Cardiac muscle cell (in vitro differentiated cells and primary cell): ENCODE measurements at regions not wholly inside any gene's neighbourhood (a gene's known extent, or its start where the extent isn't known, plus 50 kb on each side); places are given as distances from the start of the nearest gene placed in this dataset.

ENCODE experiments used
- DNase-seq, 2 donors: peaks; one replicate each; pipeline versions ENCODE4 v3.0.0 to v3.0.0-alpha.2; 2010 to 2017; ENCODE audit warnings: low read depth in 1 of 2, low spot score in 1 of 2
- H3K27ac ChIP-seq: fragments of 200-600 bp; sonication (generic); 2 replicates; pipeline ENCODE4 v1.5.1; 2016
- H3K27me3 ChIP-seq: fragments of 200-600 bp; sonication (generic); 2 replicates; pipeline ENCODE4 v1.6.0; 2016; ENCODE audit warnings: control low read depth
- H3K36me3 ChIP-seq: fragments of 200-600 bp; sonication (generic); 2 replicates; pipeline ENCODE4 v1.5.1; 2016; ENCODE audit warnings: control low read depth
- H3K4me1 ChIP-seq: fragments of 200-600 bp; sonication (generic); 2 replicates; pipeline ENCODE4 v1.8.1; 2017; ENCODE audit warnings: low read depth, mild to moderate bottlenecking, mixed run types
- H3K4me3 ChIP-seq: fragments of 200-600 bp; sonication (generic); 2 replicates; pipeline ENCODE4 v1.5.1; 2016; ENCODE audit warnings: mild to moderate bottlenecking
- H3K9me3 ChIP-seq: fragments of 200-600 bp; sonication (generic); 2 replicates; pipeline ENCODE4 v1.5.1; 2017; ENCODE audit warnings: low read depth, mild to moderate bottlenecking, control low read depth
- TF ChIP-seq, protein P1 (sequence below): IDR thresholded peaks from 2 replicates; pipeline ENCODE4 v1.5.1; 2012; ENCODE audit warnings: low read depth, mild to moderate bottlenecking, low read length

DNA sequence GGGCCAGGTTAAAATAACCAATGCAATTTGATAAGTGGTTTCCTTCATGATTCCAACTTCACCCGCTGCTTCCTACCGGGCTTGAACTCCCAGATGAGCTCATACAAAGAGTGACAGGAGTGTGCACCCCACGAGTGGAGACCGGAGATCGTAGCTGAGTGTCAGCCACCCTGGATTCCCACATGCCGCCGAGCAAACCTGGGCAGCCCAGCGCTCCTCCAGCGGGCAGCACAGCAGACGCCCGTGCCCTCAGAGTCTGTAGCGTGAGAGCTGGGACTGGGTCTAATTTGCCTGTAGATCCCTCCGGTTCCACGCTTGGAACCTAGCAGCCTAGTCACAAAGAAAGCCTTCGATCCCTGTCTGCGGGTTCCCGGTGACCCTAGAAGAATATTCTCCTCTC lies 476.1 kb upstream of the MGMT start:
- no peak overlapping the region for H3K27ac ChIP-seq
- H3K36me3 ChIP-seq, result no peaks in the 10 kb centered on the region
- no peaks in the 10 kb centered on the region for H3K27me3 ChIP-seq
- TF ChIP-seq, protein P1, sequence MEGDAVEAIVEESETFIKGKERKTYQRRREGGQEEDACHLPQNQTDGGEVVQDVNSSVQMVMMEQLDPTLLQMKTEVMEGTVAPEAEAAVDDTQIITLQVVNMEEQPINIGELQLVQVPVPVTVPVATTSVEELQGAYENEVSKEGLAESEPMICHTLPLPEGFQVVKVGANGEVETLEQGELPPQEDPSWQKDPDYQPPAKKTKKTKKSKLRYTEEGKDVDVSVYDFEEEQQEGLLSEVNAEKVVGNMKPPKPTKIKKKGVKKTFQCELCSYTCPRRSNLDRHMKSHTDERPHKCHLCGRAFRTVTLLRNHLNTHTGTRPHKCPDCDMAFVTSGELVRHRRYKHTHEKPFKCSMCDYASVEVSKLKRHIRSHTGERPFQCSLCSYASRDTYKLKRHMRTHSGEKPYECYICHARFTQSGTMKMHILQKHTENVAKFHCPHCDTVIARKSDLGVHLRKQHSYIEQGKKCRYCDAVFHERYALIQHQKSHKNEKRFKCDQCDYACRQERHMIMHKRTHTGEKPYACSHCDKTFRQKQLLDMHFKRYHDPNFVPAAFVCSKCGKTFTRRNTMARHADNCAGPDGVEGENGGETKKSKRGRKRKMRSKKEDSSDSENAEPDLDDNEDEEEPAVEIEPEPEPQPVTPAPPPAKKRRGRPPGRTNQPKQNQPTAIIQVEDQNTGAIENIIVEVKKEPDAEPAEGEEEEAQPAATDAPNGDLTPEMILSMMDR, result no peak
- DNase-seq, result no peak
- no peaks in the 10 kb centered on the region for H3K4me1 ChIP-seq
- H3K4me3 ChIP-seq, result no peak overlapping the region
- no peaks in the 10 kb centered on the region for H3K9me3 ChIP-seq

- no peaks in the 10 kb centered on the region for H3K4me1 ChIP-seq
- H3K9me3 ChIP-seq, result no peaks in the 10 kb centered on the region
- H3K27me3 ChIP-seq, result no peaks in the 10 kb centered on the region
- no peak overlapping the region for H3K4me3 ChIP-seq
- H3K36me3 ChIP-seq, result no peaks in the 10 kb centered on the region
- DNase-seq, result no peak
- H3K27ac ChIP-seq, result no peak overlapping the region
- TF ChIP-seq, protein P1, result no peak
These were observed 474.3 kb upstream of the MGMT start for GRCh38 chr10:128992770-128993169.

GRCh38 chr10:128993443-128993842 lies 473.6 kb upstream of the MGMT start:
- TF ChIP-seq, protein P1, result no peak

DNA sequence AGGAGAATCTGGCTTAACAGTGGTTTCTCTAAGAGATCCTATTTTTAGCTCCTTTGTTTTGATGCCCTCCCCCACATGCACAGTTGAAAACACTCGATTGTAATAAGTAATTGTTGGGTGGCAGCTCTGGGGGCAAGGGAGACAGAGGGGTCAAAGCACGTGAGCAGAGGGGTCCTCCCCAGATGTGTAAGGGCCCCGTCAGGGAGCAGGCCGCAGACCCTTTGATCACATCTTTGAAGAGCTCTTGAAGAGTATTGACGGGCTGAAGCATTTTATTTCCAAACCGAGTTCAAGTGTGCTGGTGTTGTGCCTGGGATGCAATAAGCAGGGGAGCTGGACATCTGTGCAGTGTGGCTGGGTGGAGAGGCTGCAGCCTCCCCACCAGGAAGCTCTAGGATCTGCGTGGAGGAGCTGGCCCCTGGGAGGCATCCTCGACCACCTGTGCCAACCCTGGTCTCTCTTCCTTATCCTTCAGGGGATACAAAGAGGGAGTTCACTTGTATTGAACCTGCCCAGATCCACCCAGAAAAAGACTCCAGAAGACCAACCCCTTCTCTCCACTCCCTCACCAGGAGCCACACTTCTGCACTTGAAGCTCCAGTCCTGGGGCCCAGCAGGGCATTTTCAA lies 473.0 kb upstream of the MGMT start:
- no peaks in the 10 kb centered on the region for H3K4me1 ChIP-seq
- TF ChIP-seq, protein P1, result no peak
- H3K36me3 ChIP-seq, result no peaks in the 10 kb centered on the region
- no peak overlapping the region for H3K27ac ChIP-seq
- no peak overlapping the region for H3K4me3 ChIP-seq
- H3K27me3 ChIP-seq, result no peaks in the 10 kb centered on the region
- no peaks in the 10 kb centered on the region for H3K9me3 ChIP-seq
- no peak for DNase-seq

More at GRCh38 chr10:128993443-128993842, 473.6 kb upstream of the MGMT start:
- Histone ChIP-seq H3K27me3 (no peaks in the 10 kb centered on the region), H3K4me3 (no peak overlapping the region), H3K36me3 (no peaks in the 10 kb centered on the region), H3K4me1 (no peaks in the 10 kb centered on the region), H3K9me3 (no peaks in the 10 kb centered on the region), H3K27ac (no peak overlapping the region)
- no peak for DNase-seq

- no peak overlapping the region for H3K27ac ChIP-seq
- no peaks in the 10 kb centered on the region for H3K27me3 ChIP-seq
- no peaks in the 10 kb centered on the region for H3K36me3 ChIP-seq
- no peaks in the 10 kb centered on the region for H3K4me1 ChIP-seq
- TF ChIP-seq, protein P1, result no peak
- no peaks in the 10 kb centered on the region for H3K9me3 ChIP-seq
- H3K4me3 ChIP-seq, result no peak overlapping the region
- DNase-seq, result no peak
These were observed 472.4 kb upstream of the MGMT start for GRCh38 chr10:128994598-128995143.
